ENCODE measurements at regions not wholly inside any gene's neighbourhood (a gene's known extent, or its start where the extent isn't known, plus 50 kb on each side); places are given as distances from the start of the nearest gene placed in this dataset.

- DNase-seq (ENCODE audit: low read depth in 1 of 2, low spot score in 1 of 2) = no peak
- in situ Hi-C loops (cut with HindIII; ENCODE audit: low pct_unique_long_range_greater_than_20kb, low sequenced_read_pairs) = no loop called here
- no peak for TF ChIP-seq JUND (IDR thresholded peaks at IDR 0.05; ENCODE audit: low read depth)
Measured at GRCh38 chr6:25169553-25169952, 109.6 kb upstream of the CARMIL1 start.

DNA sequence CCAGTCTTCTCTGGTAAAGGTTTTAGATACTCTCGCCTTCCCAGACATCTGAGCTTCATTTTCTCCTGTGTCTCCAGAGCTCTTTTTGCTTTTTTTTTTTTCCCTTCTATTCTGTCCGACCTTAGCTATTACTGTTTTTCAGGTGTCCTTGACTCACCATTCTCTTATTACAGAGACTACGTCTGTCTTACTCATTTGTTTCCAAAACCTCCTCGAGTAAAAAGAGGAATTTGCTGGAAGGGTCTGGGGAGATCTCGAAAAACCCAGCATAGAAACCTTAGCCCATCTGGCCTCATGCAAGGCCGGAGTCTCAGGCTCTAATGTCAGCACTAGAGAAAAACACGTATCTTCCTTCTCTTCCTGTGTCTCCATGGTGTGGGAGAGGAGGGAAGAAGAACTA, 109.2 kb upstream of the CARMIL1 start:
- DNase-seq (ENCODE audit: low read depth in 1 of 2, low spot score in 1 of 2) = no peak
- in situ Hi-C loops (cut with HindIII; ENCODE audit: low pct_unique_long_range_greater_than_20kb, low sequenced_read_pairs) = no loop called here
- TF ChIP-seq JUND (IDR thresholded peaks at IDR 0.05; ENCODE audit: low read depth) = no peak

GRCh38 chr6:25170640-25171039, 108.5 kb upstream of the CARMIL1 start:
- in situ Hi-C loops (cut with HindIII; ENCODE audit: low pct_unique_long_range_greater_than_20kb, low sequenced_read_pairs) = no loop called here
- no peak for DNase-seq (ENCODE audit: low read depth in 1 of 2, low spot score in 1 of 2)
- TF ChIP-seq JUND (IDR thresholded peaks at IDR 0.05; ENCODE audit: low read depth) = no peak

GRCh38 chr6:25171301-25171700, 107.9 kb upstream of the CARMIL1 start:
- DNase-seq (ENCODE audit: low read depth in 1 of 2, low spot score in 1 of 2) = peak in 1 of 2 experiments; percentile 54
- TF ChIP-seq JUND (IDR thresholded peaks at IDR 0.05; ENCODE audit: low read depth) = no peak
- in situ Hi-C loops (cut with HindIII; ENCODE audit: low pct_unique_long_range_greater_than_20kb, low sequenced_read_pairs) = no loop called here

DNA sequence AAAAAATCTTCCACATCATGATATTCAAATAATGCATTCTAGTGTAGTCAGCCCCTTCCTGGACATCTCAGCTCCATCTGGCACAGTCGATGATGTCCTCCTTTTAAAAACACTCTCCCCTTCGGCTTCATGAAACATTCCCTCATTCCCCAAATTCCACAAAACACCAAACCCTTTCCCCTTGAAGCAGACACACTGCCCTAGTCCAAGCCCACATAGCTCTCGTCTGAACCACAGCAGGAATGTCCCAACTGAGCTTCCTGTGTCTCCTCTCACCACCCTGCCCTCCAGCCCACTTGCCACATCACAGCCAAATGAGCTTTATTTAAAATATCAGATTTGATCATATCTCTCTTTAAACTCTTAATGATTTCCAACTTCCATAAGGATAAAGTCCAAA, 106.4 kb upstream of the CARMIL1 start:
- DNase-seq (ENCODE audit: low read depth in 1 of 2, low spot score in 1 of 2) = no peak
- in situ Hi-C loops (cut with HindIII; ENCODE audit: low pct_unique_long_range_greater_than_20kb, low sequenced_read_pairs) = no loop called here
- TF ChIP-seq JUND (IDR thresholded peaks at IDR 0.05; ENCODE audit: low read depth) = no peak

DNA sequence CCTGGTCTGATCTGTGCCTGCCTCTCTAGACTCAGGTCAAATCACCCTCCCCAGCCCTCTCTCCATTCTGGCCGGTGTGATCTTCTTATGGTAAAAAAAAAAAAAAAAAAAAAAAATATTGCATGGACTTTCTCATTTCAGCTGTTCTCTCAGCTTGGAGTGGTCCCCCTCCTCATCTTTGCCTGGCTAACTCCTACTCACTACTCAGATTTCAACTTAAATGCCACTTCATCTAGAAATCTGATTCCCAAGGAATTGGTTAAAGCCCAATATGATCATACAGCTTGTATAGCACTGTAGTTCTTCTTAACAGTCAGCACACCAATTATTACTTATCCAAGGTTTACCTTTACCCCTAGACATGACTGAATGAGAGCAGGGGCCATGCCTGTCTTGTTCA, 105.9 kb upstream of the CARMIL1 start:
- DNase-seq (ENCODE audit: low read depth in 1 of 2, low spot score in 1 of 2) = no peak
- no peak for TF ChIP-seq JUND (IDR thresholded peaks at IDR 0.05; ENCODE audit: low read depth)
- in situ Hi-C loops (cut with HindIII; ENCODE audit: low pct_unique_long_range_greater_than_20kb, low sequenced_read_pairs) = no loop called here

DNA sequence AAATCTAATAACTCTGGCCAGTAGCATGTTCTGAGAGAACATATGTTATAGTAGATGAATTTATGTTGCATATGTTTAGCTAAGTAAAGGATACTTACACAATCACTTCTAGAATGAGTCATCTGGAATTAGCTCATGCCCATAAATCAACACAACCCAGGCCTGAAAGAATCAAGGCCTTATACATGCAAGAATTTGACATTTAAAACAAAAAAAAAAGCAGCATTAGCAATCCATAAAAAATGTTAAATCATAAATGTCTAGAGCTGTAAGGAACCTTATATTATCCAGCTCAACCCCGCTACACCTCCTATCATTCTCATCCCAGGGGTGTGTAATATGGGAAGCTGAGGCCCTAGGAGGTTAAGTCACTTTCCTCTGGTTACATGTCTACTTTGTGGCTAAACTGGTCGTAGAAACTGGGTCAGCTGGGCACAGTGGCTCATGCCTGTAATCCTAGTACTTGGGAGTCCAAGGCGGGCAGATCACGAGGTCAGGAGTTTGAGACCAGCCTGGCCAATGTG, 105.2 kb upstream of the CARMIL1 start:
- DNase-seq (ENCODE audit: low read depth in 1 of 2, low spot score in 1 of 2) = peak in 1 of 2 experiments; percentile 38
- TF ChIP-seq JUND (IDR thresholded peaks at IDR 0.05; ENCODE audit: low read depth) = no peak
- in situ Hi-C loops (cut with HindIII; ENCODE audit: low pct_unique_long_range_greater_than_20kb, low sequenced_read_pairs) = no loop called here

GRCh38 chr6:25174678-25175077, 104.5 kb upstream of the CARMIL1 start:
- DNase-seq (ENCODE audit: low read depth in 1 of 2, low spot score in 1 of 2) = no peak
- in situ Hi-C loops (cut with HindIII; ENCODE audit: low pct_unique_long_range_greater_than_20kb, low sequenced_read_pairs) = no loop called here
- TF ChIP-seq JUND (IDR thresholded peaks at IDR 0.05; ENCODE audit: low read depth) = no peak

DNA sequence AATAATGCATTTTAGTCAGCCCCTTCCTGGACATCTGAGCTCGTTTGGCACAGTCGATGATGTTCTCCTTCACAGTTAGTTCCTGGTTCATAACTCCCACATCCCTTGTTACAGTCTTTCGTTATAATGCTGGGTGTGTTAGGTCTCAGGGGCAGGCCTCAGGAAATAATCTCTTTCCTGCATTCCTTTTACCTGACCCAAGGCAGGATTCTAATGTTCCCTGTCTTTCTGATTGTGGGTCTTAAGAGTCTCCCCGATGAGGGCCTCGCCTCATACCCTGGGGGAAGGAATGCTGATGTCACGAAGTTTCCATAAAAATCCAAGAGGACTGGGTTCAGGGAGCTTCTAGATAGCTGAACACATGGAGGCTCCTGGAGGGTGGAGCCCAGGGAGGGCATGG, 104.0 kb upstream of the CARMIL1 start:
- TF ChIP-seq JUND (IDR thresholded peaks at IDR 0.05; ENCODE audit: low read depth) = no peak
- in situ Hi-C loops (cut with HindIII; ENCODE audit: low pct_unique_long_range_greater_than_20kb, low sequenced_read_pairs) = no loop called here
- no peak for DNase-seq (ENCODE audit: low read depth in 1 of 2, low spot score in 1 of 2)

DNA sequence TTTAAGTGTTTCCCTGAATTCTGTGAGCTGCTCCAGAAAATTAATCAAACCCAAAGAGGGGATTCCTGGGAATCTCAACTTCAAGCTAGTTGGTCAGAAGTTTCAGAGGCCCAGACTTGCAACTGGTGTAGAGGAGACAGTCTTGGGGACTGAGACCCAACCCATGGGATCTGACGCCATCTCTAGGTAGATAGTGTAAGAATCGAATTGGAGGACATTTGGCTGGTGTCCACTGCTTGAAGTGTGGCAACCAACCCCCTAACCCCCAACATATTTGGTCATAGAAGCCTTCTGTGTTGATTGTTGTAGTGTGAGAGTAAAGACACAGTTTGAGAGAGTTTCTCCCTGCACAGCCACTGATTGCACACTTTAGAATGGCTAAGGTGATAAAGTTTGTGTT, 103.5 kb upstream of the CARMIL1 start:
- no peak for DNase-seq (ENCODE audit: low read depth in 1 of 2, low spot score in 1 of 2)
- in situ Hi-C loops (cut with HindIII; ENCODE audit: low pct_unique_long_range_greater_than_20kb, low sequenced_read_pairs) = no loop called here

DNA sequence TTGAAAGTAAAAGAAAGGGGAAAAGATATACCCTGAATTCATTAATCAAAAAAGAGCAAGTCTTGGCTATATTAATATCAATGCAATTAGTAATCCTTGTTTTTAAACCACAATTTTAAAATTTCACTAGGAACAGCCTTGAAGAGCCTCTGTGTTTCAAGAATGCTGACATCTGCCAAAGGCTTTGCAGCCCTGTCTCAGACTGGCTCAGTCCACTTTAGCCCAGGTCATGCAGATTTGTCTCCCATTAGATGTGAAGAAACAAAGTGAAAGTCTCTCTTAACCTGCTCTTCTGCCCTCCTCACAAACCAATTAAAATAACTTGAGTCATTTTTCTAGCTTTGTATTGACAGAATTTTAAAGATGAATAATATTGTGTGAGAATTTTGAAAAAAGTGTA, 102.7 kb upstream of the CARMIL1 start:
- TF ChIP-seq JUND (IDR thresholded peaks at IDR 0.05; ENCODE audit: low read depth) = no peak
- no peak for DNase-seq (ENCODE audit: low read depth in 1 of 2, low spot score in 1 of 2)
- in situ Hi-C loops (cut with HindIII; ENCODE audit: low pct_unique_long_range_greater_than_20kb, low sequenced_read_pairs) = no loop called here

More for the DNA sequence above, 103.5 kb upstream of the CARMIL1 start:
- TF ChIP-seq JUND (IDR thresholded peaks at IDR 0.05; ENCODE audit: low read depth) = no peak

DNA sequence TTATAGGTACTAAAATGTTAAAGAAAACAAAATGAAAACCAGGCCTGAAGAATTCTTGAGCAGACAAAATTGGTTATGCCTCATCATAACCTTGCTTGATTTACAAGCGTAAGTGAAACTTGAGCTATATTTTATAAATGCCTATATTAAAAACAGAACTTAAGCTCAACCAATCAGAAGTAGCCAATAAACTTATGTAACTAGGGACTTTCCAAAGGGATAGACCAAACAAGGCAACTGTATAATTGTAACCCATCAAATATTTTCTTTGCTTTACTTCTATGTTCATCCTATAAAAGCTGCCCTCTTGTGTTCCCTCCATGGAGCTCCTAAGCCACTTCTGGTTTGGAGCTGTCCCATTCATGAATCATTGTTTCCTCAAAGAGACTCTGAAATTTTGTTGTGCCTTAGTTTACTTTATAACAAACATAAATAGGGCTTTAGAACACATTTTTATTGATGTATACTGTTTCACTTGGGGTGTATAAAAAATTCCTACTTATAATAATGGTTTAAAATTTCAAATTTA, 101.6 kb upstream of the CARMIL1 start:
- TF ChIP-seq JUND (IDR thresholded peaks at IDR 0.05; ENCODE audit: low read depth) = no peak
- no peak for DNase-seq (ENCODE audit: low read depth in 1 of 2, low spot score in 1 of 2)
- in situ Hi-C loops (cut with HindIII; ENCODE audit: low pct_unique_long_range_greater_than_20kb, low sequenced_read_pairs) = no loop called here

- in situ Hi-C loops (cut with HindIII; ENCODE audit: low pct_unique_long_range_greater_than_20kb, low sequenced_read_pairs) = no loop called here
- DNase-seq (ENCODE audit: low read depth in 1 of 2, low spot score in 1 of 2) = no peak
- no peak for TF ChIP-seq JUND (IDR thresholded peaks at IDR 0.05; ENCODE audit: low read depth)
Measured at GRCh38 chr6:25178336-25179035, 100.7 kb upstream of the CARMIL1 start.

Measured in T47D (cell line).